Lower leg skin (tissue), 4 donors: ENCODE measurements at regions not wholly inside any gene's neighbourhood (a gene's known extent, or its start where the extent isn't known, plus 50 kb on each side); places are given as distances from the start of the nearest gene placed in this dataset.

Source experiments
- DNase-seq, 2 donors: peaks; one replicate each; pipeline ENCODE4 v3.0.0-alpha.2; 2019; ENCODE audit warnings: low spot score in 2 of 2
- H3K4me3 ChIP-seq: fragments of 200-600 bp; sonication (generic); 2 replicates; pipeline ENCODE4 v1.5.1; 2017; ENCODE audit warnings: mild to moderate bottlenecking, low read depth; ENCODE audit not compliant: poor library complexity, severe bottlenecking
- POLR2A ChIP-seq, 2 donors: fragments of 450-650 bp; IDR thresholded peaks; one replicate each; pipeline ENCODE4 v1.6.1; 2016 to 2017; ENCODE audit warnings: antibody characterized with exemption in 2 of 2, mild to moderate bottlenecking in 1 of 2, moderate library complexity in 1 of 2
- WGBS, 2 donors: methylation state at CpG; one replicate each; pipeline ENCODE4 v1.1.5; 2018; 5-methylcytosine and 5-hydroxymethylcytosine counted together
- intact Hi-C: fragments of 100-400 bp; cut with DNase I; formaldehyde crosslinking; loops from one replicate; pipeline ENCODE4 v1.15.0; 2023; ENCODE audit warnings: low total_unique reads
- TF ChIP-seq, protein P1 (sequence below), 3 donors: fragments of 450-650 bp; IDR thresholded peaks; one replicate each; pipeline ENCODE4 v1.5.1; 2016; ENCODE audit warnings: antibody characterized with exemption in 3 of 3, mild to moderate bottlenecking in 3 of 3, moderate library complexity in 2 of 3

DNA sequence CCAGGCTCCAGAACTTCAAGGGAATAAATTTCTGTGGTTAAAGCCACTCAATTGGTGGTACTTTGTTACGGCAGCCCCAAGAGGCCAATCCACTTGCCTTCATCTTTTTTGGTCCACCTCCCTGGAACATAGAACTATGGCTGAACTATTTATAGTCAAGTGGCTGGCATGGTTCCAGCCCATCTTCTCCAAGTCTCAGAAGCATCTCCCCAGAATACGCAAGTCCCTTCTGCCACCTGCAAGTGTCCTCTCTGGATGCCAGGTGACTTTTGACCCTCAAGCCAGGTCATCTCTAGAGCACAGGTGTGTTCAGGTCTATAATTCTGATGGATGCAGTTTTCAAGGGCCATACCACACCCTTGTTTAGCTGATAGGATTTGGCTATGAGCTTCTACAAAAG lies 371.5 kb downstream of the AACS start:
- TF ChIP-seq POLR2A (IDR thresholded peaks at IDR 0.05): no peak
- TF ChIP-seq, protein P1, sequence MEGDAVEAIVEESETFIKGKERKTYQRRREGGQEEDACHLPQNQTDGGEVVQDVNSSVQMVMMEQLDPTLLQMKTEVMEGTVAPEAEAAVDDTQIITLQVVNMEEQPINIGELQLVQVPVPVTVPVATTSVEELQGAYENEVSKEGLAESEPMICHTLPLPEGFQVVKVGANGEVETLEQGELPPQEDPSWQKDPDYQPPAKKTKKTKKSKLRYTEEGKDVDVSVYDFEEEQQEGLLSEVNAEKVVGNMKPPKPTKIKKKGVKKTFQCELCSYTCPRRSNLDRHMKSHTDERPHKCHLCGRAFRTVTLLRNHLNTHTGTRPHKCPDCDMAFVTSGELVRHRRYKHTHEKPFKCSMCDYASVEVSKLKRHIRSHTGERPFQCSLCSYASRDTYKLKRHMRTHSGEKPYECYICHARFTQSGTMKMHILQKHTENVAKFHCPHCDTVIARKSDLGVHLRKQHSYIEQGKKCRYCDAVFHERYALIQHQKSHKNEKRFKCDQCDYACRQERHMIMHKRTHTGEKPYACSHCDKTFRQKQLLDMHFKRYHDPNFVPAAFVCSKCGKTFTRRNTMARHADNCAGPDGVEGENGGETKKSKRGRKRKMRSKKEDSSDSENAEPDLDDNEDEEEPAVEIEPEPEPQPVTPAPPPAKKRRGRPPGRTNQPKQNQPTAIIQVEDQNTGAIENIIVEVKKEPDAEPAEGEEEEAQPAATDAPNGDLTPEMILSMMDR (IDR thresholded peaks at IDR 0.05): no peak
- no peak overlapping the region for H3K4me3 ChIP-seq
- WGBS, 2 donors: 93 to 97% methylated on average over 2 of the region's 2 CpGs
- intact Hi-C loops: no loop called here
- no peak for DNase-seq

DNA sequence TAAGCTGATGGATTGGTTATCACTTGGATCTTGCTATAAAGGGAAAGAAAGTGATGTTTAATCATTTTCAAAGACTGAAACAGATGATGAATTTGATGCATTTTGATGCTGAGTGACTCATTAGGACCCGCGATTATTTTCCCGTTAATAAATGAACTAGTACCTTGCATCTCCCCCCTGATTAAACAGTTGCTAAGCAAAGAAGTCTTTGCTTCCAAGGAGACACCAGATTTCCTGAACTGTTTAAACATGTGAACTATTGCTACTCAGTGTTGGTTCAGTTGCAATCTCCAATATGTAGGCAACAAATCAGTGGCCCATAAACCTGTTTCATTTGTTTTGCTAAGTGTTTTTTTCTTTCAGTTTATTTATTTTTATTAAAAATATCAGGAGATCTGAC lies 375.2 kb downstream of the AACS start:
- intact Hi-C loops: no loop called here
- TF ChIP-seq POLR2A (IDR thresholded peaks at IDR 0.05): no peak
- TF ChIP-seq, protein P1 (IDR thresholded peaks at IDR 0.05): no peak
- H3K4me3 ChIP-seq: no peak overlapping the region
- 72 to 78% methylated on average over 3 of the region's 3 CpGs for WGBS, 2 donors
- DNase-seq: no peak

DNA sequence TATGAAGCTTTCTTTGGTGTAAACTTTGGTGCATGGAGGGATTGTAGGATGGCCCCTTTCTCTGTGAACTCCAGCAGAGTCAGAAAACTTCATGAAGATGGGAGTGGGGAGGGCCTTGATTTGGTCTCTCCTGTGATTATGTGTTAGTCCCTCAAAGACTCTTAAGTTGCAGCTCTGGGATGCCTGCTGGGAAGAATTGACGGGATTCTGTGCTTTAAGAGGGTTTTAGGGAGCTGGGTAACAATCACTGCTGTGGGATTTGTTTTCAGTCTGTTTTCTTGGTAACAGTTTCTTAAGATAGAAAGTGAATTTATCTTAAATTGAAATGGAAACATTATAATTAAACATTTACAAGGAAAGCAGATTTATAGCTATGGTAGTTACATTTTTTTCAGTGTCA lies 378.1 kb downstream of the AACS start:
- intact Hi-C loops: no loop called here
- no peak overlapping the region for H3K4me3 ChIP-seq
- no peak for DNase-seq
- 33% methylated on average over 1 of the region's 1 CpG for WGBS, 2 donors
- TF ChIP-seq, protein P1 (IDR thresholded peaks at IDR 0.05): no peak
- no peak for TF ChIP-seq POLR2A (IDR thresholded peaks at IDR 0.05)

DNA sequence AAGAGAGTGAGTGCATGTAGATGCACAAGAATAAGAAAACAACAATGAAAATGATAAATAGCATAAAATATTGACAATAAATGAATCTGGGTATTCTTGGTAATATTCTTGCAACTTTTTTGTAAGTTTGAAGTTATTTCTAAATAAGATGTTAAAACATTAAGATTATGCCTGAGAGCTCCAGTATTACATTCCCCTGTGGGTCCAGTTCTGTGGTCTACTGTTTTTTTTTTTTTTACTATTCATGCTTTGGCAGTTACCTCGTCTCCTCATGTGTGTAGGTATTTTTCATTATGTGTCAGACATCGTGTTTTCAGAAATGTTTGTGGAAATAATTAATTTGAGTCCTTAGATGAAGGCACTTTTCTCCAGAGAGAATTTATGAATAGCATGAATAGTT lies 386.2 kb downstream of the AACS start:
- no peak for DNase-seq
- 46% methylated on average over 2 of the region's 2 CpGs for WGBS, 2 donors
- no peak for TF ChIP-seq POLR2A (IDR thresholded peaks at IDR 0.05)
- TF ChIP-seq, protein P1 (IDR thresholded peaks at IDR 0.05): no peak
- H3K4me3 ChIP-seq: no peak overlapping the region
- intact Hi-C loops: no loop called here

DNA sequence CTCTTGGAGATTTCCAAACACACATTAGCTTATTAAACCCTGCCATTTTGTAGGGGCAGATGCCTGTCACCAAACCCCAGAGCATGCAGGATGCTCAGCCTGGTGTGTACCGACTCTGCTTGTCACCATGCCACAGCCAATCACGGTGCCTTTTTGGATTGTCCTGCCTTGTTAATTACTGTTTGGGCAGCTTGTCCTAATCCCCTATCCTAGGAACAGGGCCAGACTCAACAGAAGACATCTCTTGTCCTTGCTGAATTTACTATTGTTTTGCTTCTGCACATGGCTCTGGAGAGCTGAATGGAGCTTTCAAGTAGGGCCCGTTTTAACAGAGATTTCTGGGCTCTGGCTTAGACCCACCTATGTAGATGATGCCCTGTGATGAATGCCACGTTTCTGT lies 388.5 kb downstream of the AACS start:
- intact Hi-C loops: no loop called here
- H3K4me3 ChIP-seq: no peak overlapping the region
- WGBS, 2 donors: 64 to 65% methylated on average over 4 of the region's 4 CpGs
- TF ChIP-seq, protein P1 (IDR thresholded peaks at IDR 0.05): no peak
- TF ChIP-seq POLR2A (IDR thresholded peaks at IDR 0.05): no peak
- DNase-seq: no peak

DNA sequence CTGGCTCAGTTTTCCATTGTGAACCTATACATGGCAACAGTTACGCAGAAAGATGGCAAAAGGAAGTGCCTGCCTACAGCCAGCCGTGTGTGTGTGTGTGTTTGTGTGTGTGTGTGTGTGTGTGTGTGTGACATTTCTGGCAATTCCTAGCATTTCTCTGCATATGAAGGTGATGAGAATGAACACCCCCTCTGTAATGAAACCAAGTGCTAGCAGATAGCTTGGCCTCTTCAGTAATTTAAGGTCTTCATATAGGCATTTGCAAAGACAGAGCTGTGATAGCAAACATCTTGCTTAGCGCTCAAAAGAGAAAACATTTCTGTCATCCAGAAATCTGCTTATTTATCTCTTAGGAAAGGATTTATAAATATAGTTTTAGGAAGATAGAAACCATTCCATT lies 389.1 kb downstream of the AACS start:
- intact Hi-C loops: no loop called here
- TF ChIP-seq, protein P1 (IDR thresholded peaks at IDR 0.05): no peak
- TF ChIP-seq POLR2A (IDR thresholded peaks at IDR 0.05): no peak
- no peak overlapping the region for H3K4me3 ChIP-seq
- DNase-seq: no peak
- WGBS, 2 donors: 68 to 72% methylated on average over 3 of the region's 3 CpGs
